ENCODE measurements at regions not wholly inside any gene's neighbourhood (a gene's known extent, or its start where the extent isn't known, plus 50 kb on each side); places are given as distances from the start of the nearest gene placed in this dataset.
A peak's percentile ranks its signal among the peaks of the same experiment; 100 is the strongest.

DNA sequence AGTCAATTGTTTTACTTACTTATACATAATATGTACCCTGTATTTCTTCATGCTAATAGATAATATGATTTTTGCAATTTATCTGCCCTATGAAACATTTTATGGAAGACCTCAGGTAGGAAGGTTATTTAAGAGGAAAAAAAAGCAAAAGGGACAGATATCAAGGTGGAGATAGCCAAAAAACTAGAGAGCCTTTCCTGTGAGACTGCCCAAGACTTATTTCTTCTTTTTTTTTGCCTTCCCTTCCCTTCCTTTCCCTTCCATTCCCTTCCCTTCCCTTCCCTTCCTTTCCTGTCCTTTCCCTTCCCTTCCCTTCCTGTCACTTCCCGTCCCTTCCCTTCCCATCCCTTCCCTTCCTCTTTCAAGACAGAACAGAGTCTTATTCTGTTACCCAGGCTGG, 80.6 kb upstream of the HMCN1 start:
- Histone ChIP-seq H3K4me3 (ENCODE audit: low read depth in 1 of 2, low read length in 2 of 2) (no peak overlapping the region), H3K9me3 (ENCODE audit: insufficient read depth, low read length, severe bottlenecking) (no peaks in the 10 kb centered on the region), H3K9ac (ENCODE audit: low read depth, low read length) (no peak overlapping the region), H3K4me2 (ENCODE audit: insufficient read depth, low read length) (no peak overlapping the region), H2AFZ (ENCODE audit: low read depth, low read length) (no peak overlapping the region), H3K36me3 (ENCODE audit: insufficient read depth, low read length) (no peaks in the 10 kb centered on the region), H3K27ac (ENCODE audit: low read length) (no peak overlapping the region), H4K20me1 (ENCODE audit: insufficient read depth, low read length) (no peaks in the 10 kb centered on the region), H3K27me3 (ENCODE audit: insufficient read depth, low read length, poor library complexity) (no peaks in the 10 kb centered on the region), H3K79me2 (ENCODE audit: insufficient read depth, low read length) (no peaks in the 10 kb centered on the region), H3K4me1 (ENCODE audit: insufficient read depth, low read length) (no peaks in the 10 kb centered on the region)
- no peak for TF ChIP-seq EZH2 (IDR thresholded peaks at IDR 0.05; ENCODE audit: borderline replicate concordance, low read depth, low read length, severe bottlenecking)
- no peak for TF ChIP-seq CTCF (IDR thresholded peaks at IDR 0.05; ENCODE audit: borderline replicate concordance, extremely low read depth, low read length, poor library complexity, severe bottlenecking)
- DNase-seq: no peak
- ATAC-seq (ENCODE audit: insufficient read depth, low read depth): no peak

GRCh38 chr1:185652348-185652747, 81.8 kb upstream of the HMCN1 start:
- TF ChIP-seq EZH2 (IDR thresholded peaks at IDR 0.05; ENCODE audit: borderline replicate concordance, low read depth, low read length, severe bottlenecking) (no peak), CTCF (IDR thresholded peaks at IDR 0.05; ENCODE audit: borderline replicate concordance, extremely low read depth, low read length, poor library complexity, severe bottlenecking) (peak; percentile 45)
- Histone ChIP-seq H3K27ac (ENCODE audit: low read length) (no peak overlapping the region), H3K9ac (ENCODE audit: low read depth, low read length) (no peak overlapping the region), H3K79me2 (ENCODE audit: insufficient read depth, low read length) (no peaks in the 10 kb centered on the region), H3K36me3 (ENCODE audit: insufficient read depth, low read length) (no peaks in the 10 kb centered on the region), H3K27me3 (ENCODE audit: insufficient read depth, low read length, poor library complexity) (no peaks in the 10 kb centered on the region), H3K4me2 (ENCODE audit: insufficient read depth, low read length) (no peak overlapping the region), H4K20me1 (ENCODE audit: insufficient read depth, low read length) (no peaks in the 10 kb centered on the region), H3K9me3 (ENCODE audit: insufficient read depth, low read length, severe bottlenecking) (no peaks in the 10 kb centered on the region), H3K4me3 (ENCODE audit: low read depth in 1 of 2, low read length in 2 of 2) (no peak overlapping the region), H3K4me1 (ENCODE audit: insufficient read depth, low read length) (no peaks in the 10 kb centered on the region), H2AFZ (ENCODE audit: low read depth, low read length) (no peak overlapping the region)
- ATAC-seq (ENCODE audit: insufficient read depth, low read depth): 0 out of 3 replicates have a peak, but pooled peaks have one; percentile 48
- no peak for DNase-seq

DNA sequence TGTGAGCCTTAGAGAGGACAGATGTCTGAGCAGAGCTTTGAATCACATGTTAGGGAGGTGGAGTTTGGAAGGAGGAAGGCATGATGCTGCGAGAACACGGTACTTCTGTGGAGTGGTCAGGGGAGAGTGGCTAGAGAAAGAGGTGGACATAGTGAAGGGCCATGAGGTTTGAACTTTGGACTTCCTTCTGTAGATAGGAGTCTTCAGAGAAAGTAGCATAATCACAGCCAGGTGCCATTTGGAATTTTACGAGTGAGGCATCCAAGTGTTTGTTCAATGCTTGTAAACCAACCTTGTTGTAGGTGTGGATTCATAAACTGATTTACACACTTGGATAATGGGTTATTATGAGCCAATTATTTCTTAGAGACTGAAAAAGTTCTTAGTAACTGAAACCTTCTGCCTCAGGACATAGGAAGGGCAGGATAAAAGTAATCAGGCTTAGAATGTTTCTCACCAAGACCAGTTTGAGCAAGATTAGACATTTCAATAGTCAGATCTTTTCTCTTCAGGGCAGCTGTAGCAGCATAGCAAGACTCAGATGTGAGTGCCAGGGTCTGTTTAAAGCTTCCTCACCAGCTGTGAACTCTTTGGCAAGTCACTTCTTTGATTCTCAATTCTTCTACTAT, 83.5 kb upstream of the HMCN1 start:
- Histone ChIP-seq H3K9ac (ENCODE audit: low read depth, low read length) (no peak overlapping the region), H3K27me3 (ENCODE audit: insufficient read depth, low read length, poor library complexity) (no peaks in the 10 kb centered on the region), H3K36me3 (ENCODE audit: insufficient read depth, low read length) (no peaks in the 10 kb centered on the region), H2AFZ (ENCODE audit: low read depth, low read length) (no peak overlapping the region), H3K4me1 (ENCODE audit: insufficient read depth, low read length) (no peaks in the 10 kb centered on the region), H4K20me1 (ENCODE audit: insufficient read depth, low read length) (no peaks in the 10 kb centered on the region), H3K27ac (ENCODE audit: low read length) (no peak overlapping the region), H3K4me3 (ENCODE audit: low read depth in 1 of 2, low read length in 2 of 2) (no peak overlapping the region), H3K9me3 (ENCODE audit: insufficient read depth, low read length, severe bottlenecking) (no peaks in the 10 kb centered on the region), H3K4me2 (ENCODE audit: insufficient read depth, low read length) (no peak overlapping the region), H3K79me2 (ENCODE audit: insufficient read depth, low read length) (no peaks in the 10 kb centered on the region)
- no peak for ATAC-seq (ENCODE audit: insufficient read depth, low read depth)
- no peak for DNase-seq
- TF ChIP-seq CTCF (IDR thresholded peaks at IDR 0.05; ENCODE audit: borderline replicate concordance, extremely low read depth, low read length, poor library complexity, severe bottlenecking): no peak
- TF ChIP-seq EZH2 (IDR thresholded peaks at IDR 0.05; ENCODE audit: borderline replicate concordance, low read depth, low read length, severe bottlenecking): no peak
